A172 (cell line): ENCODE measurements at regions not wholly inside any gene's neighbourhood (a gene's known extent, or its start where the extent isn't known, plus 50 kb on each side); places are given as distances from the start of the nearest gene placed in this dataset.

Experiments
- DNase-seq: peaks from one replicate; pipeline ENCODE4 v3.0.0-alpha.2; 2015; ENCODE audit warnings: low spot score

- no peak for DNase-seq
Observed at GRCh38 chr16:5604770-5605169, 507.2 kb upstream of the EEF2KMT start.

- no peak for DNase-seq
Observed at GRCh38 chr16:5603836-5604235, 506.2 kb upstream of the EEF2KMT start.

GRCh38 chr16:5601957-5602356 lies 504.4 kb upstream of the EEF2KMT start:
- no peak for DNase-seq

GRCh38 chr16:5598793-5599192 lies 501.2 kb upstream of the EEF2KMT start:
- DNase-seq: no peak

GRCh38 chr16:5595849-5596248 lies 498.3 kb upstream of the EEF2KMT start:
- DNase-seq: no peak

GRCh38 chr16:5590416-5590815 lies 492.8 kb upstream of the EEF2KMT start:
- DNase-seq: no peak

GRCh38 chr16:5589812-5590373 lies 492.3 kb upstream of the EEF2KMT start:
- no peak for DNase-seq

GRCh38 chr16:5584109-5584508 lies 486.5 kb upstream of the EEF2KMT start:
- DNase-seq: no peak

- DNase-seq: no peak
Observed at GRCh38 chr16:5582529-5582928, 484.9 kb upstream of the EEF2KMT start.

GRCh38 chr16:5581908-5582307 lies 484.3 kb upstream of the EEF2KMT start:
- DNase-seq: no peak

- DNase-seq: no peak
Observed at GRCh38 chr16:5581428-5581827, 483.8 kb upstream of the EEF2KMT start.

GRCh38 chr16:5580772-5581171 lies 483.2 kb upstream of the EEF2KMT start:
- DNase-seq: no peak

GRCh38 chr16:5580296-5580695 lies 482.7 kb upstream of the EEF2KMT start:
- DNase-seq: no peak

- DNase-seq: no peak
Observed at GRCh38 chr16:5578980-5579379, 481.4 kb upstream of the EEF2KMT start.

GRCh38 chr16:5577463-5577862 lies 479.9 kb upstream of the EEF2KMT start:
- no peak for DNase-seq

GRCh38 chr16:5575646-5576245 lies 478.2 kb upstream of the EEF2KMT start:
- DNase-seq: no peak

GRCh38 chr16:5575121-5575520 lies 477.5 kb upstream of the EEF2KMT start:
- DNase-seq: no peak

- DNase-seq: no peak
Observed at GRCh38 chr16:5572056-5572455, 474.5 kb upstream of the EEF2KMT start.

GRCh38 chr16:5571446-5571845 lies 473.9 kb upstream of the EEF2KMT start:
- DNase-seq: no peak

- no peak for DNase-seq
Observed at GRCh38 chr16:5561800-5562199, 464.2 kb upstream of the EEF2KMT start.

GRCh38 chr16:5560084-5560483 lies 462.5 kb upstream of the EEF2KMT start:
- DNase-seq: no peak

- no peak for DNase-seq
Observed at GRCh38 chr16:5557966-5558365, 460.4 kb upstream of the EEF2KMT start.

GRCh38 chr16:5557448-5557847 lies 459.9 kb upstream of the EEF2KMT start:
- DNase-seq: no peak

GRCh38 chr16:5556158-5556810 lies 458.7 kb upstream of the EEF2KMT start:
- DNase-seq: no peak
